Activated CD4-positive, alpha-beta T cell treated with anti-CD3 and anti-CD28 coated beads for 4 hours (primary cell): ENCODE measurements at regions not wholly inside any gene's neighbourhood (a gene's known extent, or its start where the extent isn't known, plus 50 kb on each side); places are given as distances from the start of the nearest gene placed in this dataset.
"Not testable (repeated sequence)": the region's sequence is repeated elsewhere in the genome, so short reads cannot be mapped to it uniquely, and the experiment has no call there.

ENCODE experiments used
- DNase-seq, 2 donors: peaks; one replicate each; pipeline ENCODE4 v3.0.0-alpha.2; 2020

DNA sequence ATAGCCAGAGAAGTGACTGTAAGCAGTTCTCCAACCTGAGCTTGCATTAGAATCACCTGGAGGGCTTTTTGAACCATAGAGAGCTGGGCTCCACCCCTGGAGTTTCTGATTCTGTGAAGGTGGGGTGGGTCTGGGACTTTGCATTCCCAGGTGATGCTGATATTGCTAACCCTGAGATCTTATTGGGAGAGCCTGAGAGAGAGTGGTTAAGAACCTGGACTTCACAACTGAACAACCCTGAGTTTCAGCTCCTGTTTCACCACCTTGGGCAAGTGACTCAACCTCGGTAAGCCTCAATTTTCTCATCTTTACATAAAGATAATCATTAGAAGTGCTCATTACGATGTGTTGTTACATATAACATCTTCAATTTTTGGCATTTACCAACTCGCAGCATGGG is 498.6 kb downstream of the EBF1 start:
- no peak for DNase-seq

DNA sequence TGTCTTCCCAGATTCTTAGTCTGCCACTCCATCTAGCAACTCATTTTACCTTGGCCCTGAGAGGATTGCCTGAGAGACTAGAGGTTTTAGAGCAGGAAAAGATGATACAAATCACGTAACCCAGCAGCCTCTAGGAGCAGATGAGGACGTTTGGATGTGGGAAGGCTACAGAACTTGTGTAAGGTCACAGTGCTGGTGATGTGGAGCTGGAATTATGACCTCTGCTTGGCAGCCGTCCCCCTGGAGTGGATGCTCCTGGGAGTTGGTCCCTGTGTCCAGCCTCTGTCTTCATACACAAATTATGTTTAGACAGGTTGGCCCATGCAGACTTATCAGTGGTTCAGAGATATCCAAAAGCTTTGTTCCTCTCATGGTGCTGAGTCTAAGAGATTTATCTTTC is 499.0 kb downstream of the EBF1 start:
- DNase-seq: no peak

DNA sequence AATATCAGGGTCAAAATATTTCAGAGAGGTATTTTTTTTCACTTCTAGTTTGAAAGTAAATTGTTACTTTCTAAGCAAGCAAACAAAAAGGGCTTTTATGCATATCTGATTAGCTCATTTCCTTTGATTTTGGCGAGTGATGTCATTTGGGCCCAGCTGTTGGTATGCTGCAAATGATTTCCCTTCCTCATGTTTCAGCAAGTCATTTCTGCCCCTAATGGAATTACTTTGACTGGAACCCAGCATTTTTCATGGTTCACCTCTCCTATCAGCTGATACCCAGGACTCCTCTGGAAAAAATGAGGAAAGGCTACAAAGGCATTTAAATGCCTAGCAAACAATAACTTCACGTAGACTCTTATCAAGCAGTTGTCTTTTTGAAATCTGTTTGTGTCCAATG is 500.6 kb downstream of the EBF1 start:
- no peak for DNase-seq

DNA sequence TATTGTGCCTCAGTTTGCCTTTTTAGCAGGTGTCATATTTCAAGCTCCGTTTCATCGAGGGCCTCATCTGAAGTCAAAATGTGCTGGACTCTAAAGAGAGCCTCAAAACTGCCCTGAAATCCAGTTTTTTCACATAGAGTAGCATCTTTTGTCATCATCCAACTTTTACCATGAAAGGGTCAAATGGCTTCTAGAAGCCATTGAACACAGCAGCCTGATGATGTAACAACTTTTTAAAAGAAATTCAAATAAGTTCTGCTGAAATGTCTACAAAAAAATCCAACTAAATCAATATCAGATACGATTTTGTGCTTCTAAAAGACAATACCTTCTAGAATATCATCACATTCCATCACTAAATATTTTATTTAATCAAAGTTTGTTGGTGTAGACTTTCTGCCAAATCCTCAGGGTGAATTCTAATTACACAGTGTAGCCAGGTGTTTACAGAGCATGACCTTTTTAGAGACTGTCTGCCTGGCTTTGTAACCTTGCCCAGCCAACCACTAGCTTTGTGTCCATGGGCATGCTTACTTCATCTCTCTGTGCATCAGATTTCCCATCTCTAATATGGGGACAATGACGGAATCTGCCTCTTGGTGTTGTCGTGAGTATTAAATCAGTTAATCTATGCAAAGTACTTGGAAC is 505.0 kb downstream of the EBF1 start:
- DNase-seq: no peak

DNA sequence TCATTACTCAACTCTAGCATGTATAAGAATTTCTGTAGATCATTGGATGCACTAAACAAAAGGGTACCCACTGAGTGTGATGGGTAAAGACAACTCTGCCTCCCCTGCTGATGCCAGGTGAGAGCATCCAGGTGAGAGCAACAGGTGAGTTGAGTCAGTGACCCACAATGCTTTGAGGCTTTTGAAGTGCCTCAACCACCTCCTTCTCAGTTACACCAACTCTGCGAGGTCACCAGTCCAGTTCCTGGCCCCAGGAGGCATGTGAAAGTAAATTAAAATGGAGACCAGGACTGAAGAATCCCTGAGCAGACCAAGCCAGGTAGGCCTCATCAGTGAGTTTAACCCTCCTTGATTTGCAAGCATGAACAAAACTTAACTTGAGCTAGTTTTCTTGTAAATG is 505.8 kb downstream of the EBF1 start:
- no peak for DNase-seq

DNA sequence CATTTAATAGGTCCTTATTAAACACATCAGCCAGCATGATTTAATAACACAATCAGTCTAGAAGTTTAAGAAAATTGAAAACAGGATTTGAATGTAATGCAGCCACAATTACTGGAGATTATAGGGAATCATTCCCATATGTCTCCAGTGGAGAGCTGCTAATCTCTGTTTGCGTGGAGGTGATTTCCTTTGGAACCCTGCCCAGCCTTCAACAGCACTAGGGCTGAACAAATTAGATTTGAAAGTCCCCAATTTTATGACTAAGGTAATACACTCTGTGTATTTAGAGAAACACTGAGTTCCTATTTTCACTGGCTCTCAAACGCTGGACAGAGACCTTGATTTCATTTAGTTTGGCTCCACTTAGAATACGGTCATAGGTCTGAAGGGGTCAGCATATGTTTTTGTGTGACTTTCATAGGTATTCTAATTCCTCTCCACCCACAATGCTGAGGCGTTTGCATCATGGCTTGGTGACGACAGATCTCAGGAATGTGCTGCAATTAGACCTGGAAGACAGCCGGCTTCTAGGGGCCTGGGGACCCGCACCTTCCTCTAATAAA is 508.3 kb downstream of the EBF1 start:
- no peak for DNase-seq

DNA sequence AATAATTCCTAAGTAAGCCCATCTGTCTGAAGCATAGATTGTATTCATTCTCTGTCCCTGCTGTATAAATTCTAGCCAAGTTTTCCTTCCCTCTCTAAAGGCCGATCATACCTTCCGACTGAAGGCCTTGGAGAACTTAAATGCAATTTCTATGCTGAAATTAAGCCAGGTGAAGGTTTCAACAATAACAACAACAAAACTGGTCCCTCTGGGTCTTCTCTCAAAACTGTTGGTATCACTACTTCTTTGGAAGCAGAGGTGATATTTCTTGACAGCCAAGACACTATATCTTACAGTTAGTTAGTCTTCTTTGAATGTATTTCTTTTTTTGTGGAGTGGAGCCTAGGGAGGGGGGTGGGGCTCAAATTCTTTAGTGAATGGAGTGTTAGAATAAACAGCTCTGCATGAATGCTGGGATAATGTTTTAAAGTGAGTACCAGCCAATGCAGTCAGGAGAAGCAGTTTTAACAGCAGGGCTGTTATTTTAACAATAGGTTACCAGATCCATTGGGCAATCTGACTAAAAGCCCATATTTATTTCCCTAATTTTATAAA is 508.9 kb downstream of the EBF1 start:
- no peak for DNase-seq

DNA sequence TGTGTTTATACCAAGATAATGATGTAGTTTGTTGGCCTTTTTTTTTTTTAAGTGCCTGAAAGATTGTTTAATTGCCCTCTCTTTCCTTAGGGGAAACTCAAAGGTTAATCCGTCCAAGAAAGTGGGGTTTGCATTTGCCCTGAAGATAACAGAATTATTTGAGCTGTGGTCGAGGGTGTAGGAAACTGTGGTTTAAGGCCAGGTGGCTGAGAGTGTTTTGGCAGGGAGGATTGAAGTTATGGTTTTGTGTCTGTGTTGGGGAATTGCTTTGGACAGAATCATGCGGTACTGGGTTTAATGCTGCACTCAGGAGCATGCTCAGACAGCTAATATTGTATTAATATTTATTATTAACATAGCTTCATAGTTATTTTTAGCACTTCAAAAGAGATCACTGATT is 509.8 kb downstream of the EBF1 start:
- no peak for DNase-seq

DNA sequence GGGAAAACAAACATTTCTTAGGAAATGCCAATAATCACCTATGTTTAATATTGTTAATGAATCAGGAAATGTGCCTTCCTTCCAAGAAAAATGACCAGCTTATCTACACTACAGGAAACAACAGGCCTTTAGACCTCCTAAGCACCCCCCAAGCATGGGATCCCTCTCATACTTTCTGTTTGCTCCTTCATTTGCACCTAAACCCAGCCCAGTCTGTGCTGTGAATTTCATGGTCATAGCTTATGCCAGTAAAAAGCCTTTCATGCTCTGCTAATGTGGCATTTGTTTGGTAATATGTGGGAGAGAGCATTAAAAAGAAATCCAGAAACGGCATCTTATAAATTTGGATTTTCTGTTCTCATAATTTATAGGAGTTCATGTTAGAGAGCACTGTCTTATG is 511.1 kb downstream of the EBF1 start:
- DNase-seq: no peak

DNA sequence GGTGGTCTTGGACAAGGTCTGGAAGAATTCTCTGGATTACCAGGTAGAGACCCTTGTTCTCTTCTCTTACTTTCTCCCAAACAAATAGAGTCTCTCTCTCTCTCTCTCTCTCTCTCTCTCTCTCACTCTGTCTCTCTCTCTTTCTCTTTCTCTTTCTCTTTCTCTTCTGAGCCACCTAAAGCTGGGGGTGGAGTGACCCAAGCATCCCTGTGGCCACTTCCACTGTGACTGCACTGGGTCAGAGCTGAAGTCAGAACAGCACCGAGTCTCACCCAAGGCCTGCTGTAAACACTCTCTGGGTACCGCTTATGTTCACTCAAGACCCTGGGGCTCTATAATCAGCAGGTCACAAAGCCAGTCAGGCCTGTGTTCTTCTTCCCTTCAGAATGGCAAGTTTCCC is 513.7 kb downstream of the EBF1 start:
- no peak for DNase-seq

DNA sequence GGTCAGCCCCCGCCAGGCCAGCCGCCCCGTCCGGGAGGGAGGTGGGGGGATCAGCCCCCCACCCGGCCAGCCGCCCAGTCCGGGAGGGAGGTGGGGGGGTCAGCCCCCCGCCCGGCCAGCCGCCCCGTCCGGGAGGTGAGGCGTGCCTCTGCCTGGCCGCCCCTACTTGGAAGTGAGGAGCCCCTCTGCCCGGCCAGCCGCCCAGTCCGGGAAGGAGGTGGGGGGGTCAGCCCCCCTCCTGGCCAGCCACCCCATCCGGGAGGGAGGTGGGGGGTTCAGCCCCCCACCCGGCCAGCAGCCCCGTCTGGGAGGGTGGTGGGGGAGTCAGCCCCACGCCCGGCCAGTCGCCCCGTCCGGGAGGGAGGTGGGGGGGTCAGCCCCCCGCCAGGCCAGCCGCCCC is 517.0 kb downstream of the EBF1 start:
- DNase-seq: not testable (repeated sequence)

DNA sequence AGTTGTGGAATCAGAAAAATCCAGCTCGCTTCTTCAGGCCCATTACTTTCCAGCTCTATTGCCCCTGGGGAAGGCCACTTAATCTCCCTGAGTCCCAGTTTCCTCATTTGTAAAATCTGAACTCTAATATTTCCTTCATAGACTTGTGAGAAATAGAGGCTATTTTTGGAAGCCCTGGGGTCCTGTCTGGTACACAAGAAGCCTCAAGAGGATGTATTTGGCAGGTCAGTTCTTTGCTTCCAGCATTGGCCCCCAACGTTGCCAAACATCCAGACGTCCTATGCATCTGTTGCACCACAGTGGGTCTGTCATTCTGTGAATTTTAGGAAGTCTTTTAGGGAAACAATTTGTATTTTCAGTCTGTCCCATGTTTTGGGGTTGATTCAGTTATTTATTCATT is 525.9 kb downstream of the EBF1 start:
- DNase-seq: no peak

DNA sequence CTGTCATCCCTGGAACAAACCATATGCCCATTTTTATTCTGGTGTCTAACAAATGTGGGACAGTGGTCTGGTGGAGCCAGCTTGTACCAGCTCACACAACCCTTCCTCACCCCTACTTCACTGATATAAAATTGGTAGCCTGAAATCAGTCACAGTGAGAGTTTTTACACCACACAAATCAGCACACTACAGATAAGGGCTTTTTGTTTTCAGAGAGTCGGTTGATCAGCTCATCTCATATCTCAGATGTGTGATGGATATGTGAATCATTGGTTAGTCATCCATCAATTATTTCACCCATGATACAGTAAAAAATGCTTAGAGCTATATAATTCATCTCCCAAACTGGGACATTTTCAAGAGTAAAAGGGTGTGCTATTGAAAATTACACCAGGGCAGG is 529.2 kb downstream of the EBF1 start:
- no peak for DNase-seq

DNA sequence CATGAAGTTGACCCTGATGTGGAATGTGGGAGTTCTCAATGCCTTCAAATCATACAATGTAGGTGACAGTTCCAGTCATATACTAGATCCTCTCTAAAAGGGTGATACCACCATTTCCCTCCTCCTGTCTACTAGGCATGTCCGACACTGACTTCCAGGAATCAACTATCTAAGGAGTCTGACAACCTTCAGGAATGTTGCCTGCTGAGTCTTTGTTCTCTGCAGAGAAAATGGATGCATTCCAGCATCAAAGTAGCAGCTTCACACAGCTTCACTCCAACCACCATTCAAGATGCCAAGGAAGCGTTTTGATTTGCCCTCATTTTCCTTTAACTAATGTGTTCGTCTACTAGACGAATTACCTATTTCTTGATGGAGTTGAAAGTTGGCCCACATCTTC is 530.2 kb downstream of the EBF1 start:
- DNase-seq: no peak

DNA sequence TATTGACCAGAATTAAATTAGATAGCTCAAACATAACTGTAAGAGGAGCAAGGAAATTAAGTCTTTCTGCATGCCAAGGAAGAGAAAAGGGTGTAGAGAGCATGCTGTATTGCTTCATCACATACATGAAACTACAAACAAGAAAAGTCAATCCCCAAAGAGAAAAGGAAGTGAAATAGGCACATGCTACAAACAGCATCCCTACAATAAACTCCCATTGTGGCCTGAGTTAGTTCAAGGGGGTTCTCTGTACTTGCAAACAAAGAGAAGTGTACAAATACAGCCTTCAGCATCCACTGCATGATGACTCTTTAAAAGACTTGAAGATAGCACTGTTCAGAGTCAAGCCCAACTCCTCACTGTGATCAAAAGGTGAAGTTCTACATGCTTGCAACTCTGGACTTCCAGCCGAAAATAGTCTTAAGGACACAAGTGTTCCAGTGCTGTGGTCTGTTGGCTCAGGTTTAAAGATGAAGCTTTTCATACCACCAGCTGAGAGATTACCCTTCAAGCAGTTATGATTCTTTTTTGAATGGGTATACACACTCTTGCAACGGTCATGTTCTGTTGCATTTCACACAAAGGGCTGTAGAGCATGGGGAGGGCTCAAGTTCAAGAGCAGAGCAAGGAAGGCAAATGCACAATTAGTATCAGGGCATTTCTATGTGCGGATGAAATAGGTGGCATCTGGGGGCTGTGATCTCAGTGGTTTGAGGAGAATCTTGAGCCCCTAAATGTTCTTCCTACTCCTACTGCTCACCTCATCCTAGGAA is 534.5 kb downstream of the EBF1 start:
- no peak for DNase-seq

DNA sequence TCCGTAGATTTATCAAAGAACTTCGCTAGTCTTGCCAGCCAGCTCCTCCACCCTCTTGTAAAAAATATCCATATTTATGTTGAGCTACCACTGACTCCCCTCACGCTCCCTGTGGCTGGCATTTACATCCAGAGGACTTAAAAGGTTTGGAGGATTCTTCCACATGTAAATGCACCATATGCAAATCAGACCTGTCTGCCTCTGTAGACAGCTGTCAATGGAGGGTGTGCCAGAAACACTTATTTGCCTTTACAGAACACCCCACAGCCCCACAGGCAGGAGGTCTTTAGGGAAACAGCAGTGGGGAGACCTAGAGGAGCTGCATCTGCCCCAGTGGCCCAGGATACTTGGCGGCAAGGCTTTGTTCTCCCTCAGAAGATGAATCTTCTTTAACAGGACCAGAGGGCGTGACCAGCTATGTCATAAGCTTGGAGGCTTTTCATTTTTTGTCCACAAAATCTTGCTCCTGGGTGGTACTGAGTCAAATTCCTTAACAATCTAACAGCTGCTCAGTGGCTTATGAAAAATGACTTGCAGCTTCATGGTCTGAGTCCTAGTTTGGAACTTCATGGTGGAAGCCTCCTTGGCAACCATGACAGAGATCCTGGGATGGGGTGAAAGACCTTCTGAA is 535.8 kb downstream of the EBF1 start:
- no peak for DNase-seq

DNA sequence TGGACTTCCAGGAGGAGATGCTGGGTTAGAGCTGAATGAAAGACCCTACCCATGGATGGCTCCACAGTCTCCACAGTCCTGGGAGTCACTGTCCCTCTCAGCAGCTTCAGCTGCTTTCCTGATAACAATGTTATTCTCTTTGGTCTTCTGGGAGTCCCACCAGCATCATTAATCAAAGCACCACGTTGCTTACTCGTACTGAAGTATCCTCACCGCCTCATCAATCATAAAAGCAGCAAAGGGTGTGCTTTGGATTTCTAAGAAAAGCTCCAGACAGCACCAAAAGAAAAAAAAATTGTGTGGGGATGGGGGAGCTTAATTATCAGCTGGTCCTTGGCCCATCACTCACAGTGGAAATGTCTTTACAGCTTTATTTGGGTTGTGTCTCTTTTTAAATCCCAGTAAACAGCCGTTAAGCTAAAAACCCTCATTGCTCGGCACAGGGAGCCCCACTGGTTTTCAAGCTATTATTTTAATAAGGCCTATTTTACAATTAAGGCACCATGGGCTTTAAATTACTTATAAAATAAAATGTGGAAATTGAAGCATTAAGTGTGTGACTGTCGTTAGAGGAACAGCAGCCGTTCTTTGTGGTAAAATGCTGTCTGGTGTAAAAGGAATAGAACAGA is 538.0 kb downstream of the EBF1 start:
- no peak for DNase-seq

DNA sequence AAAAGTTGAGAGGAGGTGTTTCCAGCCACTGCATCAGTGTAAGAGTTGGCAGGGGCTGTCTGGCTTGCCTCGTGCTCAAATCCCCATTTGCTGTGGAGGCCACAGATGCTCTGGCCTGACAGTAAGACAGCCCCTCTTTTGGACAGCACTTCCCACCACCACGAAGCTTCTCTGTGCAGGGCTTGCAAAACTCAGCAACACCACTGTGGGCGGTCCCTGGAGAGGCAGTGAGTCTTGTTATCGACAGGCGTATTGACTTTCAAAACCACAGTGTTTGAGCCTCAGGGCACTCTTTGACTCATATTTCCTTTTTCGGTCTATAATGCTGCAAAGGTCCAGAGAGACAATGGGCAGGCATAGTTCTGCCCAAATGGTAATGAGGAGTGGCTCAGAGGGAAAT is 539.5 kb downstream of the EBF1 start:
- DNase-seq: no peak

DNA sequence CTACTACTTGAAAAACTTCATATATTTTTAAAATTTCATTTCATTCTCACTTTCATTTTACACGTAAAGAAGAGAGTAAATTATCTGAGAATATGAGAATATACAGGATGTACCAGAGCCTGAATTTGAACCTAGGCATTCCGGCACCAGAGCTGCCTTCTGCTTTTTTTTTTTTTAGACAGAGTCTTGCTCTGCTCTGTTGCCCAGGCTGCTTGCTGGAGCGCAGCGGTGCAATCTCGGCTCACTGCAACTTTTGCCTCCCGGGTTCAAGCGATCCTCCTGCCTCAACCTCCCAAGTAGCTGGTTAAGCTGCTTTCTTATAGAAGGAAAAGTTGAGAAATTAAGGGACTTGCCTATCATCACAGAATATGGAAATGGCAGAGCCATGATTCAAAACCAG is 540.1 kb downstream of the EBF1 start:
- DNase-seq: no peak

DNA sequence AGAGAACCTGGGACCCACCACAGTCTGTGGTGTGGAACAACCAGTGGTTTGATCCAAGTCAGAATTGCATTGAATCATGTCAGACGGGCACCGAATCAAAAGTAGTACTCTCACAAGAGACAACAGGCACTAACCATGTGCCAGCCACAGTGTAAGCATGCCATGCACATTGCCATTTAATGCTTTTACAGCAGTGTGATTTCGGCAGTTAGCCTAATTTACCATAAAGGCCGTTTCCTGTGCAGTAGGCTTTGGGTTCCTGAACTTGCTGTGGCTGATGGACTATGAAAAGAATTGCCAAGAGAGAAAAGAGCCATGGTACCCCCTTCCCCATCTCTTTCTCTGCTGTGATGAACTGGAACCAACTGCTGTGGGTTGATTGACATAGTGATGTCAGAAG is 540.6 kb downstream of the EBF1 start:
- DNase-seq: no peak

DNA sequence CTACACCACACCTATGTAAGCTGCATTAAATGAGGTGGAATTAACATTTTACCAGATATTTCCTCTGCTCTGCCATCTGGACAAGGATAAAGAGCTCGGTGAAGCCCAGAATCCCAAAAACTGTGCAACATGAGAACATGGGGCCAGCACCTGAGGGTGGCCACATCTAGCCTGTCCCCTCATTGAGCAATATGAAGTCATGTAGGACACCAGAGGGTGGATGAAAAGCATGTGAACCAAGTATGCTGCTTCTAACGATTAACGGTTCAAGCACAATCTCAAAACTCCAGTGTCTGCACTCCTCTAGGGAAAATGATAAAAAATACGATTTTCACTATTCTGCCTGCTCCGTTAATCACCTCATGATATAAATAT is 545.8 kb downstream of the EBF1 start:
- no peak for DNase-seq

DNA sequence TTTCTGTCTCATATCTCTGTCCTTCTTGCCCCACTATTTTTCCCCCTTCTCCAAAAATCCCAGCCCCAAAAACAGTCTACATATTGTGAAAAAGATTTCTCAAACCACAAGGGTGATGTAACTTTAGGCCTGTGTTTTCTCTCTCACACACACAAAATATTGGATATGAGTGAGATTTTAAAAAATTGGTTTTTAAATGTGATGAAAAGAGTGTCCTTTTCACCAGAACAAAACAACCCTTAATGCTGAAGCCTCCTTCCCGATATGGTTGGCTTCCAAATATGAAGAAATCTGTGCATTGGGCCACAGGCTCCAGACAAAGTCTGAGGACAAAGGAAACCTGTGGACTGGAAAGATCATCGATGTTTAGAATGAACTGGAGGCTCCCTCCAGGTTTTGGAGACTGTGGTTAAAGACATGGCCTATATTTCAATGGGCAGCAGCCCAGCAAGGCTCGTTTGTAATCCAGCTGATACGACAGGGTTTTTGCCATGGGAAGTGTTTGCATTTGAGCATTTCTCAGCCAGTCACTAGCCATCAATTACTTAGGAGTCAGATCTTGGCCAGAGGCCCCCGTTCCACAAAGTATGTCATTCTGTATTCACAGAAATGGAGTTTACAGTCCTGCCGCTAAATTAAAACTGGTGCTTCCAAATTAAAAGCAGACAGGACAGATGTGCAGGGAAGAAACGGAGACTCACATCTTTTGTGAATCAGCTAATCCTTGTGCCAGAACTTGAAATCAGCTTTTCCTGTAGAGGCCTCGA is 546.3 kb downstream of the EBF1 start:
- DNase-seq: no peak

DNA sequence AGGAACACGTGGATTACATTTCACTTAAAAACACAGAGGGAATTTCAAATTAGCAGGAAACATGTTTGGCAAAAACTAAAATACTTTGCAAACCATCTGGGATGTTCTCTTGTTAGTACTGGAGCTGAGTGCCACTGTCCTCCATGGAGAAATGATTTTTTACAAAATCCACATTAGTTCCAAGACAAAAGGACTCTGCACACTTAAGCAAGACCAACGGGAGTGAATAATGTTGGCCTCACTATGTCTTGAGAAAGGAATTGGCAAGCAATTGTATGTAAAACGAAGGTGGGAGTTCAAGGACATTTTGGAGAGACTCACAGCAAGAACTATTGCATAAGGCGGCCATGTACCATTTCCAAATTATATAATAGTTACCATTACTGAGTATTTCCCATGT is 547.5 kb downstream of the EBF1 start:
- no peak for DNase-seq
